HEK293 (cell line): ENCODE measurements at regions not wholly inside any gene's neighbourhood (a gene's known extent, or its start where the extent isn't known, plus 50 kb on each side); places are given as distances from the start of the nearest gene placed in this dataset.
"Not testable (repeated sequence)": the region's sequence is repeated elsewhere in the genome, so short reads cannot be mapped to it uniquely, and the experiment has no call there.

Experiments
- TCF7L2 ChIP-seq: IDR thresholded peaks from 2 replicates; pipeline ENCODE4 v1.6.1; 2011; ENCODE audit warnings: low read depth, mild to moderate bottlenecking, inconsistent platforms, low read length, moderate library complexity, borderline replicate concordance
- YY1 ChIP-seq: fragments of 450-650 bp; formaldehyde crosslinking; IDR thresholded peaks from 2 replicates; pipeline ENCODE4 v1.5.1; 2018; ENCODE audit warnings: missing biosample characterization, missing genetic modification characterization
- TF ChIP-seq, protein P1 (sequence below): fragments of 450-650 bp; formaldehyde crosslinking; IDR thresholded peaks from 2 replicates; pipeline ENCODE4 v1.5.1; 2016; ENCODE audit warnings: missing biosample characterization, missing genetic modification characterization

GRCh38 chr11:46204415-46204814 is 73.0 kb upstream of the CREB3L1 start:
- TF ChIP-seq TCF7L2; YY1 (tag by site-specific recombination): not testable (repeated sequence)
- TF ChIP-seq, protein P1, sequence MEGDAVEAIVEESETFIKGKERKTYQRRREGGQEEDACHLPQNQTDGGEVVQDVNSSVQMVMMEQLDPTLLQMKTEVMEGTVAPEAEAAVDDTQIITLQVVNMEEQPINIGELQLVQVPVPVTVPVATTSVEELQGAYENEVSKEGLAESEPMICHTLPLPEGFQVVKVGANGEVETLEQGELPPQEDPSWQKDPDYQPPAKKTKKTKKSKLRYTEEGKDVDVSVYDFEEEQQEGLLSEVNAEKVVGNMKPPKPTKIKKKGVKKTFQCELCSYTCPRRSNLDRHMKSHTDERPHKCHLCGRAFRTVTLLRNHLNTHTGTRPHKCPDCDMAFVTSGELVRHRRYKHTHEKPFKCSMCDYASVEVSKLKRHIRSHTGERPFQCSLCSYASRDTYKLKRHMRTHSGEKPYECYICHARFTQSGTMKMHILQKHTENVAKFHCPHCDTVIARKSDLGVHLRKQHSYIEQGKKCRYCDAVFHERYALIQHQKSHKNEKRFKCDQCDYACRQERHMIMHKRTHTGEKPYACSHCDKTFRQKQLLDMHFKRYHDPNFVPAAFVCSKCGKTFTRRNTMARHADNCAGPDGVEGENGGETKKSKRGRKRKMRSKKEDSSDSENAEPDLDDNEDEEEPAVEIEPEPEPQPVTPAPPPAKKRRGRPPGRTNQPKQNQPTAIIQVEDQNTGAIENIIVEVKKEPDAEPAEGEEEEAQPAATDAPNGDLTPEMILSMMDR (tag by site-specific recombination) = not testable (repeated sequence)
